UCSD-AML1 (cell line): ENCODE measurements at regions not wholly inside any gene's neighbourhood (a gene's known extent, or its start where the extent isn't known, plus 50 kb on each side); places are given as distances from the start of the nearest gene placed in this dataset.
"Not testable (repeated sequence)": the region's sequence is repeated elsewhere in the genome, so short reads cannot be mapped to it uniquely, and the experiment has no call there.

ENCODE experiments used
- DNase-seq: peaks from one replicate; lab custom pipeline; 2025; ENCODE audit not compliant: unreplicated experiment; lab: John Stamatoyannopoulos, UW

GRCh38 chr9:73095425-73095824 lies 56.2 kb upstream of the ANXA1 start:
- no peak for DNase-seq

DNA sequence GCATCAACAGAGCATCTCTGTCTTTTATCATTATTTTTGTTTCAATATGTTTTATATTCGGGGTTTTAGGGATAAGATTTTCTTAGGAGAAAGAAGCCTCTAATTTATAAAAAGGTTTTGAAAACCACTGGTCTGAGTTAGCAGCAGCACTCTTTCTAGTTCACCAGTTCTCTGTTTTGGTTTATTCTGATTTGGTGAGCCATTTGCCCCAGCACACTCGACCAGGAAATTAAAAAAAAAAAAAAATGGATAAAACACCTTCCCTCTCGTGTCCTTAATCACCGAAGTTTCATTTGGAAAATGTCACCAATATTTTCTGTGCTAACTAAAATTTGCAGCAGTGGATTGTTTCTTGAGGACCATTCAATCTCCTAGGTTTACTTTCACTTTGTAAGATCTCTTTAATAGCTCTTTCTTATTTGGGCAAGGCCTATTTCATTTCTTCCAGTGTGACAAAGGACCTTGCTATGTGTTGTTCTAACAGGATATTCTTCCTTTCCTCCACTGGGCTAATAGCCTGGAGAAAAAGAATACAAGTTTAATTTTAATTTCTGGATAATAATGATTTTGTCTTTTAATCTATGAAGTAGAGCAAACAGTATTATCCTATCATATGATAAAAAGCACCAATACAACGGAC lies 57.8 kb upstream of the ANXA1 start:
- DNase-seq: no peak

GRCh38 chr9:73093016-73093739 lies 58.5 kb upstream of the ANXA1 start:
- DNase-seq: no peak

DNA sequence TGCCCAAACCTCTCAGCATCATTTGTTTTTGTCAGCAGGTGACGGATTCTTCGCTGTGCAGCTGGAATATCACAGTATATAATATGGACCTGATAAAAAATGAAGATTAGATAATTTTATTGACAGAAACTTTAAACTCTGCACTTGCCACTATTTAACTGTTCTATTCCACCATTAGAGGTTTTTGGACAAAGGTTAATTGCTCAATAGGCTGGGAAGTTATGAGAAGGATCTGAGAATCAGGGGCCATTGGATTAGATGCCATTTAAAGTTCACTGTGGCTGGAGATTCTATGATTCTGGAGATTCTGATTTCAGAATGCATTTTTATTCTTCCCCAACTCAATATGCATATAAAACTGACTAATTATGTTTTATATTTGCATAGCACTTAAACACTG lies 59.8 kb upstream of the ANXA1 start:
- DNase-seq: no peak

DNA sequence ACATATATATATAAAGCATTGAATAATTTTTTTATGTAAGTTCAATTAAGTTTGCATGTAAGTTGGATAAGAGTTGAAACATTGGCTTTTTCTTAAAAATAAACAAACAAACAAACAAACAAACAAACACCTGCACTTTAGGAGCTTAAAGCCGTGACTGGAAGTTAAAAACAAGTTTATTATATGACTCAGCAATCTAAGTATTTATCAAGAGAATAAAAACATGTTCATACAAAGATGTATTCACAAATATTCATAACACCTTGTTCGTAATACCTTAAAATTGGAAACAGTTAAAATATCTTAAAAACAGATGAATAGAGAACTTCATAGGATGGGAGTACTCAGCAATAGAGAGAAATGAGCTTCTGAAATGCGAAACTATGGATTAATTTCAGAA lies 61.5 kb upstream of the ANXA1 start:
- DNase-seq: no peak

GRCh38 chr9:73089304-73089985 lies 62.2 kb upstream of the ANXA1 start:
- no peak for DNase-seq

- not testable (repeated sequence) for DNase-seq
Observed at GRCh38 chr9:73087876-73088275, 63.8 kb upstream of the ANXA1 start.

DNA sequence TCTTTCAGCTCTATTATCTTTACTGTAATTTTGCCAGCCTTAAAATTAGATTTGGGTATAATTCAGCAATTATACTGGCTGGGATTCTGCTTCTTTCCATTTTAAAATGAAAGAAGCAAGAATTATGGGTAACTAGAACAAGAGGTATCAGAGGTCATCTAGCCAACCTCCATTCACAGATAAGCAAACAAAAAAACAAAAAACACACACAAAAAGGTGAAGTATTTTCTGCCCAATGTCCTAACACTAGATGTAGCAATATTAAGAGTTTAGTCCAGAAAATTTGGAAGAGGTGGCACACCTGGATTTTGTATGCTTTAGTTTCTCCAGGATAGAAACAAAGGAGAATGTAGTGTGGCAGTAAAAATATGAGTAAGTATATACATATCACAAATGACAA lies 68.1 kb upstream of the ANXA1 start:
- no peak for DNase-seq

GRCh38 chr9:73081979-73082657 lies 69.5 kb upstream of the ANXA1 start:
- no peak for DNase-seq

GRCh38 chr9:73080110-73080694 lies 71.5 kb upstream of the ANXA1 start:
- no peak for DNase-seq

GRCh38 chr9:73079326-73079725 lies 72.3 kb upstream of the ANXA1 start:
- DNase-seq: no peak

DNA sequence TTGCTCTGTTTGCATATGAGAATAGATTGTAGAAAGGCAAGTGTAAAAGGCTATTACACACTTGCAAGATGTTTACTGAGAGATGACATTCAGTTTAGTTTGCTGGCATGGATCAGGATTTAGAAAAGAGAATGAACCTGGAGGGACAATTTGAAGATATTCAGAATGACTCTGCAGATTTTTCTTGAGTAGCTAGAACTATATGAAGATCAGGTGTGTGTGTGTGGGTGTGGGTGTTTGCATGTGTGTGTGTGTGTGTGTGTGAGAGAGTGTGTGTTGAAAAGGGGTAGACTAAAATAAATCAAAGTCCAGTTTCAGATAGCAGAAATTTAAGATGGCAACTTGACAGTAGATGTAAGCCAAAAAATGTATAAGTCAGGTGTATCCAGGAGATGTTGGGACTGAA lies 74.0 kb upstream of the ANXA1 start:
- DNase-seq: no peak

DNA sequence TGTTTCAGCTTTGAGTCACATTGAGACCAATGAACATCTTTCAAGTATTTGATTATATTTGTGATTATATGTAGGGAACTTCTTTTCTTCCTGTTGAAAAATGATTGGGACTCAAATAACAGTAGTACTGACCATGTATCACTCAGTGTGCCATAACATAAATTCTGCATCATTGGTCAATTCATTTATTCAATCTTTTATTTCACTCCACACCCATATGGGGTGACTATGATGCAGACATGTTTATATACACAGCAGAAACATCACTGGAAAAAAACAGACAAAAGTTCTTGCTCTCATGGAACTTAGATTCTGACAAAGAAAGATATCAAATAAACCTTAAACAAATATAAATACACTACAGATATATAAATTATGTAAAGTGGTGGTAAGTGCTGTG lies 74.7 kb upstream of the ANXA1 start:
- no peak for DNase-seq

DNA sequence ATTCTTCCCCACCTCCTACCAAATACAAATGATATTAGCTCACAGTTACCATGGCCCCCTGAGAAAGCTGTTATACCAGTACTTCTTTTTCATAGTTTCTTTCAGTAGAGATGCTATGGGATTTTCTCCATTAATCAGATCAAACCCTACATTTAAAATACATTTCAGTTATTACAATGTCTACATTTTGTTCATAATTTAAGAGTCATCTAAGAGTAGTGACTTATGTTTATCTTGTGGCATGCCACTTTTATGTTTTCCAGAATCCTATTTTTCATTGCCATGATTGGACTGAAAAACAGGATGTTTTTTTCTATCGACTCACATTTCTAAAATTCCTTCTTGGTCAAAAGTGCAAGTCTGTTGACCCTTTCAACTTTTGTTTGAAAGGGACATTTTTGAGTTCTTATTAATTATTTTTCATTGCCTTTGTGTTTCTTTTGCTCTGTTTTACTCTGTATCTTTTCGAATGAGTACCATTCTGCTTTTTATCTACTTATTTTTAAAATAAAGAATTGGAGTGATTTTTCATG lies 77.4 kb upstream of the ANXA1 start:
- DNase-seq: no peak

DNA sequence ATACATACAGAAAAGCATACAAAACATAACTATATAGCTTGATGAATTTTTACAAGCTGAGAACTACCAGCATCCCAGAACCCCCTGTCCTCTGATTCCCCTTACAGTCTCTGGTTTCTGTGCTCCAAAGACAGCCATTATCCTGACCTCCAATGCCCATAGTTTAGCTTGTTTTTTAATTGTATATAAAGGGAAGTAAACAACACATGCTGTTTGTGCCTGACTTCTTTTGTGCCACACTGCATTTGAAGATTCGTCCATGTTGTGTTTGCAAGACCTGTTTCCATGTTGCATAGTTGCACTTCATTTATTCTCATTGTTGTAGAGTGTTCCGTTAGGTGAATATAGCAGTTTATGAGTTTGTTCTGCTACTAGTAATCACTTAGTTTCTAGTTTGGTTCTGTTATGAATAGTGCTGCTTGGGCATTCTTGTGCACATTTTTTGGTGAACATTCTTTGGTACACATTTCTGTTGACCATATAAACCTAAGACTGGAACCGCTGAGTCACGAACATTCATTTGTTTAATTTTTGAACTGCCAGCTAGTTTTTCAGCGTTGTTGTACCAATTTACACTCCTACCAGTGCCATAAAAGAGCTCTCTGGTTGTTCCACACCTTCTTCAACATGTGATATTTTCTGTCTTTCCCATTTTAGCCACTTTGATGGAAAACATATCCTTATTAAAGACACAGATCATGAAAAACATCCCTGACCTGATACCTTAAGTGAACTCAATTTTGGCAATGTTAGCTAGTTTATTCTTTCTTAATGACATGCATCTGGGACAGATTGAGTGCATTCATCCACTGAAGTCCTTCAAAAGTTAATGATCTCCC lies 78.1 kb upstream of the ANXA1 start:
- DNase-seq: no peak

DNA sequence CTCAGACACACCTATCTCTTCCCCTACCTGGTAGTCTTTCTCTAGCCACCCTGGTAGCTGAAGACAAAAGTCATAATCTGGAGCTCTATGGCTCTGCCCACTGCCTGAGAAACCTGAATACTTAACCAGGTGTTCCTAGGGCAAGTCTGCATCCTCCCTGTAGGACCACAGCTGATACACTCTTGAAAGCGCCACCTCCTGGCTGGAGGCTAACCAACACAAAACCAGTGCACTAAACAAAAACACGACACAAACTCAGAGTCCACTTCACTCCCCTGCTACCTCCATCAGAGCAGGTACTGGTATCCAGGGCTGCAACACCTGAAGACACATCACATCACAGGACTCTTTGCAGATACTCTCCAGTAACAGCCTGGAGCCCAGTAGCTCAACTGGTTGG lies 84.6 kb upstream of the ANXA1 start:
- DNase-seq: no peak

GRCh38 chr9:73065439-73065838 lies 86.2 kb upstream of the ANXA1 start:
- DNase-seq: no peak

DNA sequence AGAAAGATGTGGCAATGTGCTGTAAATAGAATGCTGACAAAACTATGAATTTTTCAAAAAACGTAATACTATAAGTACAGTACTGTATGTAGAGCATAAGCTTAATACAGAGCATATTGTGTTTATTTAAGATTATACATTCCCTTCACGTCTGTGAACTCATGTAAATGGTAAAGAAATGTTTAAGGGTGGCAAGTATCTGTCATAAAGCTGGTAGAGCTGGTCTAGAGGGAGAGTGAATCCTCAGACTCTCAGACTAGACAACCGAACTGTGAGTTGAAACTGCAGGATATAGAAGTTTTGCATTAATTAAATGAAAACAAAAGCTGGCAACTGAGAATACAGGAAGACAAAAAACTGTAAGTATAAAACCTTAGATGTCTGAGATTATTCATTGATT lies 87.3 kb upstream of the ANXA1 start:
- DNase-seq: no peak

DNA sequence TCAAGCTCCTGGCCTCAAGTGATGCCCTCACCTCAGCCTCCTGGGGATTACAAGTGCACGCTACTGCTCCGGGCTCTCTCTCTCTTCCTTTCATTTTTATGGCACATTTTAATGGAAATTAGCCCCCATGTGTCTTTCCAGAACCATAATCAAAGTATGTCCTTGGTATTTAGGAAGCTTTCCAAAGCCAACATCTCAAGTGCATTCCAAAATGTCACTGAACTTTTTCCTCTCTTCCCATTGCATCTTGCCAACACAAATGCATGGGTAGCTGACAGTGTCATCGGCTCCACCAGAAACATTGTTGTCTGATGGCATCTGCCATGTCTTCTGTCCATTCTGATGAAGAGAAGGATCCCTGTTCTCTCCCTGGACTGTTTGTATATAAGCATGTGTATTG lies 90.5 kb upstream of the ANXA1 start:
- DNase-seq: no peak

DNA sequence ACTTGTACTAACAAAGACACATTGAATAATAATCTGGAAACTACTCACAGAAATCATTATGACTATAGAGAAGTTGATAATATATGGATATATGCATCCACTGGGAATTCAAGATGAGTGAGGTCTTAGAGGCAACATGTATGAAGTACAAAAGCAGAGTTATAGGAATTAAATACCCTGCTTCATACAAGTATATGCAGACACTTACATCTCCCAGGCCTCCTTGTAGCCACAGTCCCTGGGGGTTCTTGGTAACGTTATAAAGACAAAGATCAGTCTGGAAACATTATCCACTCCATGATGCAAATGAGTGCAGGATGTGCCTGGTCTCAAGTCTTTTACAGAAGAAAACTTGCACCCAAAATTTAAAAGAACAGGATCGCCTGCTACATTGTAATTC lies 92.4 kb upstream of the ANXA1 start:
- DNase-seq: no peak
